BLaER1 treated with 17β-estradiol and CSF1 and Interleukin-3, amounts not matched to agents 10 nM and 100 nM (cell line): ENCODE measurements at regions not wholly inside any gene's neighbourhood (a gene's known extent, or its start where the extent isn't known, plus 50 kb on each side); places are given as distances from the start of the nearest gene placed in this dataset.

Experiments used
- H3K27ac ChIP-seq, 11 experiments: shearing (Covaris generic); formaldehyde crosslinking; 2 replicates each; pipeline ENCODE4 v1.8.1; 2022
- H3K27me3 ChIP-seq, 11 experiments: shearing (Covaris generic); formaldehyde crosslinking; 2 replicates each; pipeline ENCODE4 v1.8.1; 2022
- H3K36me3 ChIP-seq, 11 experiments: shearing (Covaris generic); formaldehyde crosslinking; 2 replicates each; pipeline ENCODE4 v1.8.1; 2022
- H3K4me1 ChIP-seq, 10 experiments: shearing (Covaris generic); formaldehyde crosslinking; 2 replicates each; pipeline ENCODE4 v1.8.1; 2022
- H3K4me2 ChIP-seq, 11 experiments: shearing (Covaris generic); formaldehyde crosslinking; 2 replicates each; pipeline ENCODE4 v1.8.1; 2022
- H3K4me3 ChIP-seq, 10 experiments: shearing (Covaris generic); formaldehyde crosslinking; 2 replicates each; pipeline ENCODE4 v1.8.1; 2022
- H3K9ac ChIP-seq, 11 experiments: shearing (Covaris generic); formaldehyde crosslinking; 2 replicates each; pipeline ENCODE4 v1.8.1; 2022
- H3K9me3 ChIP-seq, 11 experiments: shearing (Covaris generic); formaldehyde crosslinking; replicated peaks in 1 of 11; 2 replicates each; pipeline ENCODE4 v1.8.1; 2022
- H4K20me1 ChIP-seq, 11 experiments: shearing (Covaris generic); formaldehyde crosslinking; 2 replicates each; pipeline ENCODE4 v1.8.1; 2022
- Cebpa-rat ChIP-seq, 11 experiments: shearing (Covaris generic); IDR thresholded peaks; 2 replicates each; pipeline ENCODE4 v1.8.1; 2022

DNA sequence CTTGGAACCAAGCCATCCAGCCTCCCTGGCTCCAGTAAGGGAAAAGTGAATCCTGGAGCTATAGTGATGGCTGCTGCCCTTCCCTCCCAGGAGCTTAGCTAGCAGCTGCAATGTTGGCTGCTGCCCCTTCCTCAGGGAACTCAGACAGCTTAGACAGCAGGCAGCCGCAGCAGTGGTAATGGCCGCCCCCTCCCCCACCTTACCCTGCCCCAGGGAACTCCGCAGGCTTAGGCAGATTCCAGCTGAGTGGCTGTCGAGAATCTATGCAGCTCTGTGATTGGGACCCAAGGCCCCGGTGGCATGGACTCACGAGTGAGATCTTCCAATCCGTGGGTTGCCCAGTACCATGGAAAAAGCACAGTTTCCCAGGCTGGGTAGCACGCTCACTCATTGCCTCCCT lies 378.6 kb downstream of the NNT start:
- H3K9ac ChIP-seq, result no peak overlapping the region
- H4K20me1 ChIP-seq, result no peaks in the 10 kb centered on the region
- no peaks in the 10 kb centered on the region for H3K27me3 ChIP-seq
- H3K36me3 ChIP-seq, result no peaks in the 10 kb centered on the region
- H3K4me3 ChIP-seq, result no peak overlapping the region
- H3K4me2 ChIP-seq, result no peak overlapping the region
- no peaks in the 10 kb centered on the region; a peak in 1 of 22 replicates for H3K9me3 ChIP-seq
- no peak for TF ChIP-seq Cebpa-rat (IDR thresholded peaks at IDR 0.05)
- no peak overlapping the region for H3K27ac ChIP-seq
- H3K4me1 ChIP-seq, result peaks cover 0 to 21% (median 0%) of the 10 kb centered on the region in 10 experiments; a peak in 3 of 20 replicates

- TF ChIP-seq Cebpa-rat (IDR thresholded peaks at IDR 0.05), result no peak
- no peak overlapping the region for H3K4me3 ChIP-seq
- no peaks in the 10 kb centered on the region for H4K20me1 ChIP-seq
- no peaks in the 10 kb centered on the region for H3K27me3 ChIP-seq
- H3K36me3 ChIP-seq, result no peaks in the 10 kb centered on the region
- no peak overlapping the region for H3K4me2 ChIP-seq
- H3K27ac ChIP-seq, result no peak overlapping the region
- H3K4me1 ChIP-seq, result no peaks in the 10 kb centered on the region
- no peak overlapping the region for H3K9ac ChIP-seq
- H3K9me3 ChIP-seq, result no peaks in the 10 kb centered on the region; a peak in 1 of 22 replicates
Observed at GRCh38 chr5:43973908-43974307, 370.9 kb downstream of the NNT start.

DNA sequence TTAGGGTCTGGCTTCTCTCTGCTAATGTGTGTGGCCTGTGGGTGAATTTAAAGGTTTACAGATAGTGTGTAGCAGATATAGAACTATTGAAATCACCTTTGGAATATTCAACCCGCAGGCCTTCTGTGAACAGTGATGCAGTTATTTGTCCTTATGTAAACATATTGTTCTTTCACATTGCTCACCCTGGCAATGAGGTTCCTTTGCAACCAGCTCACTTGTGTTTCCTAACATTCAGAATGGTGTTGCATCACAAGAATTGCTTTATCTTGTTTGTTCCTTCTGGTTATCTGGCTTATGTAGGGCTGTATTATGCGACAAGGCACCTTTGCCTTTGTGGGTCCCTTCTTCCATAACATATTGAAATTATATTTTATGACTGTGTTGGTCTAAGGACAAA lies 370.3 kb downstream of the NNT start:
- H3K27ac ChIP-seq, result no peak overlapping the region
- TF ChIP-seq Cebpa-rat (IDR thresholded peaks at IDR 0.05), result no peak
- H3K4me2 ChIP-seq, result no peak overlapping the region

DNA sequence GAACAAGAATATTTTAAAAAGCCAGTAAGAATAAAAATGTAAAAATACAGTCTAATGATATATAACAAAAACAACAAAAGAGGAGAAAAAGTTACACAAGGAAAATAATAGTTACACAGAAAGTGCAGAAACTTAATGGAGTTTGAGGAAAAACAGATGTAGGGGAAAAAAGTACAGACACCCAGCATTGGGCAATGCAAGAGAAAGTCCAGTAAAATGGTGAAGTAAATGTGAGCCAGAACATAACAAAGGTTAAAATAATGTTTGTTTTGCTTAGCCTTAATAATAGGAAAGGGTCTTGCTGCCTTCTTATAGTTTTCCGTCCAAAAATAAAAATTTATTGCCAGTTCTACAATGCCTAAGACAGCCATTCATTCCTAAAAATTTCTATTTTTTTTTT lies 364.2 kb downstream of the NNT start:
- no peak for TF ChIP-seq Cebpa-rat (IDR thresholded peaks at IDR 0.05)
- no peaks in the 10 kb centered on the region for H3K27me3 ChIP-seq
- no peak overlapping the region for H3K9ac ChIP-seq
- H3K36me3 ChIP-seq, result no peaks in the 10 kb centered on the region
- H4K20me1 ChIP-seq, result no peaks in the 10 kb centered on the region; a peak in 1 of 22 replicates
- H3K9me3 ChIP-seq, result 0 out of 22 replicates have a peak, but pooled peaks cover 0 to 6% (median 0%) of the 10 kb centered on the region in 11 experiments
- H3K27ac ChIP-seq, result no peak overlapping the region
- no peak overlapping the region for H3K4me2 ChIP-seq
- H3K4me1 ChIP-seq, result no peaks in the 10 kb centered on the region
- no peak overlapping the region for H3K4me3 ChIP-seq

More for the DNA sequence above, 370.3 kb downstream of the NNT start:
- Histone ChIP-seq H3K9ac (no peak overlapping the region), H3K36me3 (no peaks in the 10 kb centered on the region), H3K9me3 (peaks cover 0 to 1% (median 0%) of the 10 kb centered on the region in 11 experiments; a peak in 1 of 22 replicates), H3K4me3 (no peak overlapping the region), H4K20me1 (no peaks in the 10 kb centered on the region), H3K4me1 (no peaks in the 10 kb centered on the region), H3K27me3 (no peaks in the 10 kb centered on the region)

- Histone ChIP-seq H3K36me3 (no peaks in the 10 kb centered on the region), H4K20me1 (no peaks in the 10 kb centered on the region), H3K9ac (no peak overlapping the region), H3K4me3 (no peak overlapping the region), H3K27ac (no peak overlapping the region), H3K4me1 (no peaks in the 10 kb centered on the region), H3K4me2 (no peak overlapping the region), H3K27me3 (no peaks in the 10 kb centered on the region), H3K9me3 (no peaks in the 10 kb centered on the region)
- no peak for TF ChIP-seq Cebpa-rat (IDR thresholded peaks at IDR 0.05)
Observed at GRCh38 chr5:43959144-43959543, 356.2 kb downstream of the NNT start.

GRCh38 chr5:43947935-43948334 lies 345.0 kb downstream of the NNT start:
- peaks cover 13 to 23% (median 19%) of the 10 kb centered on the region in 11 experiments for H3K9me3 ChIP-seq
- H3K4me1 ChIP-seq, result no peaks in the 10 kb centered on the region
- H3K27me3 ChIP-seq, result no peaks in the 10 kb centered on the region
- no peaks in the 10 kb centered on the region for H3K36me3 ChIP-seq
- no peaks in the 10 kb centered on the region for H4K20me1 ChIP-seq
- H3K27ac ChIP-seq, result no peak overlapping the region
- no peak overlapping the region for H3K4me3 ChIP-seq
- H3K4me2 ChIP-seq, result no peak overlapping the region
- H3K9ac ChIP-seq, result no peak overlapping the region
- no peak for TF ChIP-seq Cebpa-rat (IDR thresholded peaks at IDR 0.05)

DNA sequence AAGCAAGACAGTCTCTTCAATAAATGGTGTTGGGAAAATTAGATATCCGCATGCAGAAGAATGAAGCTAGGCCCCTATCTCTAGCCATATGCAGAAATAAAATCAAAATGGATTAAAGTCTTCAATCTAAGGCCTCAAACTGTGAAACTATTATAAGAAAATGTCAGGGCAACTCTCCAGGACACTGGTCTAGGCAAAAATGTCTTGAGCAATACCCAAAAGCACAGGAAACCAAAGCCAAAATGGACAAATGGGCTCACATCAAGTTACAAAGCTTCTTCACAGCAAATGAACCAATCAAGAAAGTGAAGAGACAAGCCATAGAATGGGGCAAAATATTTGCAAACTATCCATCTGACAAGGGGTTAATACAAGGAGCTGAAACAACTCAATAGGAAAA lies 338.8 kb downstream of the NNT start:
- no peak for TF ChIP-seq Cebpa-rat (IDR thresholded peaks at IDR 0.05)
- Histone ChIP-seq H3K36me3 (no peaks in the 10 kb centered on the region), H3K9me3 (peaks cover 13 to 19% (median 17%) of the 10 kb centered on the region in 11 experiments), H4K20me1 (no peaks in the 10 kb centered on the region), H3K4me2 (no peak overlapping the region), H3K4me1 (no peaks in the 10 kb centered on the region), H3K4me3 (no peak overlapping the region), H3K9ac (no peak overlapping the region), H3K27me3 (no peaks in the 10 kb centered on the region), H3K27ac (no peak overlapping the region)

DNA sequence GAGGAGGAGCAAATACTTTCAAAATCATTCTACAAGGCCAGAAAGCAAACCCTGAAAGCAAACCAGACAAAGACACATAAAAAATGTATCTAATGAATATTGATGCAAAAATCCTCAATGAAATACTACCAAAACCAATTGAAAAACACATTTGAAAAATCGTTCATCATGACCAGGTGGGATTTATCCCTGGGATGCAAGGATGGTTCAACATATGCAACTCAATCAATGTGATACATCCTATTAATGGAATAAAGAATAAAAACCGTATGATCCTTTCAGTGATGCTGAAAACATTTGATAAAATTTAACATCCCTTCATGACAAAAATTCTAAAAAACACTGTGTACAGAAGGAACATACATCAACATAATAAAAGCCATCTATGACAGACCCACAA lies 337.6 kb downstream of the NNT start:
- H3K36me3 ChIP-seq, result no peaks in the 10 kb centered on the region
- no peak for TF ChIP-seq Cebpa-rat (IDR thresholded peaks at IDR 0.05)
- peaks cover 2 to 6% (median 5%) of the 10 kb centered on the region in 11 experiments; a peak in 20 of 22 replicates for H3K9me3 ChIP-seq
- no peaks in the 10 kb centered on the region for H3K27me3 ChIP-seq
- H3K4me1 ChIP-seq, result no peaks in the 10 kb centered on the region
- no peaks in the 10 kb centered on the region for H4K20me1 ChIP-seq
- H3K4me3 ChIP-seq, result no peak overlapping the region
- H3K9ac ChIP-seq, result no peak overlapping the region
- no peak overlapping the region for H3K4me2 ChIP-seq
- no peak overlapping the region for H3K27ac ChIP-seq

GRCh38 chr5:43926923-43927322 lies 323.9 kb downstream of the NNT start:
- Histone ChIP-seq H3K27me3 (no peaks in the 10 kb centered on the region), H3K4me2 (no peak overlapping the region), H3K9me3 (no peaks in the 10 kb centered on the region), H3K4me1 (no peaks in the 10 kb centered on the region), H3K9ac (no peak overlapping the region), H3K36me3 (no peaks in the 10 kb centered on the region), H3K4me3 (no peak overlapping the region), H4K20me1 (no peaks in the 10 kb centered on the region), H3K27ac (no peak overlapping the region)
- TF ChIP-seq Cebpa-rat (IDR thresholded peaks at IDR 0.05), result no peak

- H3K9ac ChIP-seq, result no peak overlapping the region
- H3K9me3 ChIP-seq, result peaks cover 0 to 8% (median 0%) of the 10 kb centered on the region in 11 experiments; a peak in 5 of 22 replicates
- H4K20me1 ChIP-seq, result no peaks in the 10 kb centered on the region
- no peak overlapping the region for H3K4me3 ChIP-seq
- no peaks in the 10 kb centered on the region for H3K36me3 ChIP-seq
- no peak overlapping the region for H3K27ac ChIP-seq
- H3K4me1 ChIP-seq, result no peaks in the 10 kb centered on the region
- H3K27me3 ChIP-seq, result no peaks in the 10 kb centered on the region
- no peak overlapping the region for H3K4me2 ChIP-seq
- no peak for TF ChIP-seq Cebpa-rat (IDR thresholded peaks at IDR 0.05)
Observed at GRCh38 chr5:43920422-43920821, 317.4 kb downstream of the NNT start.
